ENCODE measurements at regions not wholly inside any gene's neighbourhood (a gene's known extent, or its start where the extent isn't known, plus 50 kb on each side); places are given as distances from the start of the nearest gene placed in this dataset.

DNA sequence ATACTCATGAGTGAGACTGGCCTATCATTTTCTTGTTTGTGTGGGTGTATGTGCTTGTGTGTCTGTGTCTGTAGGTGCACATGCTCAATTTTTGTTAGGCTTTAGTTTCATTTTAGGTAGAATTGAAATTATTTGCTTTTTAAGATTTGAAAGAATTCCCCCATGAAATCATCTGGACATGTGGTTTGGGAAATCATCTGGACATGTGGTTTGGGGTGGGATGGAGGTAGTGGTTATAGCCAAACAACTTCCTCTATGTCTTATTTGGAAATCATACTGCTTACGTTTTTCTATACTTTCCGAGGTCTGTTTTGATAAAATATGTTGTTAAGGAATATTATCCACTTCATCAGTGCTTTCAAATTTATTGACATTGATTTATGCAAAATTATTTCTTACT, 485.4 kb upstream of the CLINT1 start:
- TF ChIP-seq, protein P1, sequence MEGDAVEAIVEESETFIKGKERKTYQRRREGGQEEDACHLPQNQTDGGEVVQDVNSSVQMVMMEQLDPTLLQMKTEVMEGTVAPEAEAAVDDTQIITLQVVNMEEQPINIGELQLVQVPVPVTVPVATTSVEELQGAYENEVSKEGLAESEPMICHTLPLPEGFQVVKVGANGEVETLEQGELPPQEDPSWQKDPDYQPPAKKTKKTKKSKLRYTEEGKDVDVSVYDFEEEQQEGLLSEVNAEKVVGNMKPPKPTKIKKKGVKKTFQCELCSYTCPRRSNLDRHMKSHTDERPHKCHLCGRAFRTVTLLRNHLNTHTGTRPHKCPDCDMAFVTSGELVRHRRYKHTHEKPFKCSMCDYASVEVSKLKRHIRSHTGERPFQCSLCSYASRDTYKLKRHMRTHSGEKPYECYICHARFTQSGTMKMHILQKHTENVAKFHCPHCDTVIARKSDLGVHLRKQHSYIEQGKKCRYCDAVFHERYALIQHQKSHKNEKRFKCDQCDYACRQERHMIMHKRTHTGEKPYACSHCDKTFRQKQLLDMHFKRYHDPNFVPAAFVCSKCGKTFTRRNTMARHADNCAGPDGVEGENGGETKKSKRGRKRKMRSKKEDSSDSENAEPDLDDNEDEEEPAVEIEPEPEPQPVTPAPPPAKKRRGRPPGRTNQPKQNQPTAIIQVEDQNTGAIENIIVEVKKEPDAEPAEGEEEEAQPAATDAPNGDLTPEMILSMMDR (conservative IDR thresholded peaks at IDR 0.05; ENCODE audit: low read depth, low read length), result no peak
- no peak for TF ChIP-seq EZH2phosphoT487 (IDR thresholded peaks at IDR 0.05; ENCODE audit: borderline replicate concordance, low read length)

All from PC-3 (cell line).